ENCODE measurements at regions not wholly inside any gene's neighbourhood (a gene's known extent, or its start where the extent isn't known, plus 50 kb on each side); places are given as distances from the start of the nearest gene placed in this dataset.

DNA sequence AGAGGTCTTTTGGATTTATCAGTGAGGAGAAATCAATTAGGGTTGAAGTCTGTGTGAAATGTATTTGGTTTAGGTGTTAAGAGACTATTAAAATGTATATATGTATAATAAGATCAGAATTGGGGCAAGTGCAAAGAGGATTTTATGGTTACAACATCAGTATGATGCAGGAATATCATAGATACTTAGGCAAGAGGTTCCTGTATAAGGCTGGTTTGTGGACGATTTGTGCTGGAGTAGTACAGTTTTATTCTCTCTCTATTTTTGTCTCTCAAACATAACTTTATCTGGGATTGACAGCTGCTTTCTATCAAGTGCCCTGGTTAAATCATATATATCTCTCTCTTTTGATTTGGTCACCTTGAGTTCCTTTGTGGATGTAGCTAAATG is 142.5 kb downstream of the CTH start:
- H3K4me3 Mint-ChIP-seq = no peak overlapping the region
- no peaks in the 10 kb centered on the region for H3K9me3 Mint-ChIP-seq (ENCODE audit: insufficient read depth)
- DNase-seq = no peak
- no peak for TF ChIP-seq EZH2 (IDR thresholded peaks at IDR 0.05; ENCODE audit: borderline replicate concordance, insufficient read depth, low read depth, low read length, poor library complexity, severe bottlenecking)
- TF ChIP-seq, protein P1, sequence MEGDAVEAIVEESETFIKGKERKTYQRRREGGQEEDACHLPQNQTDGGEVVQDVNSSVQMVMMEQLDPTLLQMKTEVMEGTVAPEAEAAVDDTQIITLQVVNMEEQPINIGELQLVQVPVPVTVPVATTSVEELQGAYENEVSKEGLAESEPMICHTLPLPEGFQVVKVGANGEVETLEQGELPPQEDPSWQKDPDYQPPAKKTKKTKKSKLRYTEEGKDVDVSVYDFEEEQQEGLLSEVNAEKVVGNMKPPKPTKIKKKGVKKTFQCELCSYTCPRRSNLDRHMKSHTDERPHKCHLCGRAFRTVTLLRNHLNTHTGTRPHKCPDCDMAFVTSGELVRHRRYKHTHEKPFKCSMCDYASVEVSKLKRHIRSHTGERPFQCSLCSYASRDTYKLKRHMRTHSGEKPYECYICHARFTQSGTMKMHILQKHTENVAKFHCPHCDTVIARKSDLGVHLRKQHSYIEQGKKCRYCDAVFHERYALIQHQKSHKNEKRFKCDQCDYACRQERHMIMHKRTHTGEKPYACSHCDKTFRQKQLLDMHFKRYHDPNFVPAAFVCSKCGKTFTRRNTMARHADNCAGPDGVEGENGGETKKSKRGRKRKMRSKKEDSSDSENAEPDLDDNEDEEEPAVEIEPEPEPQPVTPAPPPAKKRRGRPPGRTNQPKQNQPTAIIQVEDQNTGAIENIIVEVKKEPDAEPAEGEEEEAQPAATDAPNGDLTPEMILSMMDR (IDR thresholded peaks at IDR 0.05) = no peak
- Histone ChIP-seq H3K4me1 (ENCODE audit: control insufficient read depth in 2 of 2, insufficient read depth in 2 of 2, low read length in 2 of 2) (no peaks in the 10 kb centered on the region), H3K4me2 (replicated peaks; ENCODE audit: low read depth, low read length, poor library complexity, severe bottlenecking) (no peak overlapping the region), H3K9ac (ENCODE audit: low read length) (no peak overlapping the region), H3K9me3 (ENCODE audit: control extremely low read depth in 1 of 3, control insufficient read depth in 2 of 3, insufficient read depth in 1 of 3, low read length in 2 of 3) (no peaks in the 10 kb centered on the region), H4K20me1 (ENCODE audit: control insufficient read depth, insufficient read depth, low read length, poor library complexity, severe bottlenecking) (no peaks in the 10 kb centered on the region), H3K4me3 (ENCODE audit: control extremely low read depth in 1 of 5, extremely low read depth in 1 of 5, insufficient read depth in 1 of 5, low read depth in 2 of 5, low read length in 4 of 5) (no peak overlapping the region), H3K27me3 (replicated peaks in 1 of 4; ENCODE audit: control extremely low read depth in 1 of 4, control insufficient read depth in 3 of 4, insufficient read depth in 4 of 4, low read length in 3 of 4) (no peaks in the 10 kb centered on the region), H3K27ac (ENCODE audit: low read length in 2 of 2) (no peak overlapping the region), H2AFZ (ENCODE audit: insufficient read depth, low read depth, low read length, poor library complexity, severe bottlenecking) (no peak overlapping the region), H3K79me2 (ENCODE audit: control insufficient read depth, insufficient read depth, low read length) (no peaks in the 10 kb centered on the region), H3K36me3 (replicated peaks in 1 of 2; ENCODE audit: control extremely low read depth in 1 of 2, control insufficient read depth in 1 of 2, extremely low read depth in 1 of 2, insufficient read depth in 2 of 2, low read length in 1 of 2) (no peaks in the 10 kb centered on the region)
- ChIA-PET POLR2A (no interaction called here), CTCF (no interaction called here)
- no CpG with 5 or more reads among the region's 1 CpG for WGBS (ENCODE audit: insufficient coverage)
- no peaks in the 10 kb centered on the region for H3K4me1 Mint-ChIP-seq
- ATAC-seq (ENCODE audit: low read depth) = no peak
- intact Hi-C loops (cut with micrococcal nuclease) = no loop called here
- peaks cover under 1% of the 10 kb centered on the region for H3K27me3 Mint-ChIP-seq
- no peak overlapping the region for H3K27ac Mint-ChIP-seq

DNA sequence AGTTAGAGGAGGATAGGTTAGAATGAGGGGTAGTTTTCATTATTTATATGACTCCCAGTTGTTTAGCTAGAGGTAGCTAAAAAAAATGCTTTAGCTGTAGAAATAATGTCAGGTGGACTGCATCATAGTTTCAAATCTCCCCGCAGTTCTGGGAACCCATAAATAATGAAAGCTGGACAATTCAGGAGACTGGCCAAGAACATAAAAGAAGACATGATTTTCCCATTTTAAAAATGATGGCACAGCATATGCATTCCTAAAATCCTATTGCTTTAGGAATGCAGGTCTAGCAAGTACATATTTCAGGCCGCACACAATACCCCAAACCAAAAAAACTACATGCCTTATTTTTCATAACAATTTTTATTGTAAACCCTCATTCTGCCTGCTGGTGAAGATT is 143.3 kb downstream of the CTH start:
- Mint-ChIP-seq H3K27me3 (no peaks in the 10 kb centered on the region), H3K4me1 (no peaks in the 10 kb centered on the region), H3K27ac (no peak overlapping the region), H3K4me3 (no peak overlapping the region), H3K9me3 (ENCODE audit: insufficient read depth) (no peaks in the 10 kb centered on the region)
- Histone ChIP-seq H3K27me3 (replicated peaks in 1 of 4; ENCODE audit: control extremely low read depth in 1 of 4, control insufficient read depth in 3 of 4, insufficient read depth in 4 of 4, low read length in 3 of 4) (no peaks in the 10 kb centered on the region), H3K4me1 (ENCODE audit: control insufficient read depth in 2 of 2, insufficient read depth in 2 of 2, low read length in 2 of 2) (no peaks in the 10 kb centered on the region), H2AFZ (ENCODE audit: insufficient read depth, low read depth, low read length, poor library complexity, severe bottlenecking) (no peak overlapping the region), H4K20me1 (ENCODE audit: control insufficient read depth, insufficient read depth, low read length, poor library complexity, severe bottlenecking) (no peaks in the 10 kb centered on the region), H3K79me2 (ENCODE audit: control insufficient read depth, insufficient read depth, low read length) (no peaks in the 10 kb centered on the region), H3K4me3 (ENCODE audit: control extremely low read depth in 1 of 5, extremely low read depth in 1 of 5, insufficient read depth in 1 of 5, low read depth in 2 of 5, low read length in 4 of 5) (no peak overlapping the region), H3K36me3 (replicated peaks in 1 of 2; ENCODE audit: control extremely low read depth in 1 of 2, control insufficient read depth in 1 of 2, extremely low read depth in 1 of 2, insufficient read depth in 2 of 2, low read length in 1 of 2) (no peaks in the 10 kb centered on the region), H3K9me3 (ENCODE audit: control extremely low read depth in 1 of 3, control insufficient read depth in 2 of 3, insufficient read depth in 1 of 3, low read length in 2 of 3) (no peaks in the 10 kb centered on the region), H3K27ac (ENCODE audit: low read length in 2 of 2) (no peak overlapping the region), H3K9ac (ENCODE audit: low read length) (no peak overlapping the region), H3K4me2 (replicated peaks; ENCODE audit: low read depth, low read length, poor library complexity, severe bottlenecking) (no peak overlapping the region)
- no peak for DNase-seq
- ChIA-PET POLR2A (no interaction called here), CTCF (no interaction called here)
- no peak for ATAC-seq (ENCODE audit: low read depth)
- intact Hi-C loops (cut with micrococcal nuclease) = no loop called here
- no CpG with 5 or more reads among the region's 2 CpGs for WGBS (ENCODE audit: insufficient coverage)
- no peak for TF ChIP-seq EZH2 (IDR thresholded peaks at IDR 0.05; ENCODE audit: borderline replicate concordance, insufficient read depth, low read depth, low read length, poor library complexity, severe bottlenecking)
